HUDEP-2 (cell line): ENCODE measurements at regions not wholly inside any gene's neighbourhood (a gene's known extent, or its start where the extent isn't known, plus 50 kb on each side); places are given as distances from the start of the nearest gene placed in this dataset.
A peak's percentile ranks its signal among the peaks of the same experiment; 100 is the strongest.
"Not testable (repeated sequence)": the region's sequence is repeated elsewhere in the genome, so short reads cannot be mapped to it uniquely, and the experiment has no call there.

Experiments
- DNase-seq, 76 experiments: peaks; one replicate each; lab custom pipeline; 2025; ENCODE audit not compliant: unreplicated experiment in 76 of 76; lab: John Stamatoyannopoulos, UW

GRCh38 chr2:38454081-38454480 lies 77.0 kb upstream of the ATL2 start:
- DNase-seq, result no peak

- not testable (repeated sequence) for DNase-seq
Measured at GRCh38 chr2:38451778-38452177, 74.7 kb upstream of the ATL2 start.

DNA sequence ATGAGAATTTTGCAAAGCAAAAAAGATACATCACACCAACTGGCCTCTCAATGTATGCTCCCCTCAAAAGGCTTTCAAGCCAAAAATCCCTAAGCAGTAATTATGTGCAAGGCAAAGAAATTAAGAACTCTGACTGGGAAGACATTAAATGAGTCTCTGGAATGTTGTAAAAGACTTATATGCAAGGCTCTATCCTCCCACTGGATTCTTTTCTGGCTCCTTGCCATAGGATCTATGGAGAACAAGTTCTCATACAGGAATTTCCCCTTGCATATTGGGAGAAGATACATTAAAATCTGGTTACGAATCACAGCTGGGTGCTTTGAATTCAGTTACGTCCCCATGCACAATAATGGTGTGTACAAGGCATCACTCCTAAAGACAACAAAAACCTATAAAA lies 73.4 kb upstream of the ATL2 start:
- no peak for DNase-seq

- DNase-seq, result no peak
Measured at GRCh38 chr2:38448692-38449410, 71.8 kb upstream of the ATL2 start.

- no peak for DNase-seq
Measured at GRCh38 chr2:38446906-38447561, 70.0 kb upstream of the ATL2 start.

- no peak for DNase-seq
Measured at GRCh38 chr2:38446418-38446817, 69.3 kb upstream of the ATL2 start.

DNA sequence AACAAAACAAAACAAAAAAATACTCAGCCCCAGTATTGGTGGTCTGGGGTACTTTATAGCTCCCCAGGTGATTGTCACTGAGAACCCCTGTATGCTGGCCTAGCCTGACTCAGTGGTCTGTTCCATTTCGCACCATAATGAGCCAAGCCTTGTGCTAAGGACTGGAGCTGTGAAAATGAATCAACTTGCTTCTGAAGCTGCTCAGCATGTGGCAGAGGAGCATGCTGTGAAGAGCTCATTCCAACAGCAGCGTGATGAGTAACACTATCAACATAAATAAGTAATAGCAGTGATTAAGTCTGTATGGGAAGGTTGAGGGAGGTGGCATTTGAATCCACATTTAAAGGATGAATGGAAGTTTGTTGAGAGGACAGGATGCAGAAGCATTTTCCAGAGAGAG lies 67.2 kb upstream of the ATL2 start:
- DNase-seq, result no peak

GRCh38 chr2:38442643-38443541 lies 65.8 kb upstream of the ATL2 start:
- DNase-seq, result no peak

DNA sequence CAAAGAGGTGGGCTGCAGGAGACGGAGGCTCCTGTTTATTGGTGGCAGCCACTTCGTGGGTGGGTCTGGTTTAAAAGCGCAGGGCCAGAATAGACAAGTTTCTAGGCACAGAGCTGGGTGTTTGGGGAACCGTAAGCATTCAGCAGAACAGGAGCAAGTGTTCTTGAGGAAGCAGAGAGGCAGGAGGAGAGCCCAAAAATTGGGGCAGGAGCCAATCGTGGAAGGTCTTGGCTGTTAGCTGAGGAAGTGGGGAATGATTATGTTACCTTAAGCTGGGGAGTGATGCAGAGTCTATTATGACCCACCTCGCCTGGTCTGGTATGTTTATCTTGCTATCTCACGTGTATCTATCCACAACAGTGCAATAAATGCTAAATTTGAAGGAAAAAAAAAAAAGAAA lies 64.3 kb upstream of the ATL2 start:
- DNase-seq, result no peak

DNA sequence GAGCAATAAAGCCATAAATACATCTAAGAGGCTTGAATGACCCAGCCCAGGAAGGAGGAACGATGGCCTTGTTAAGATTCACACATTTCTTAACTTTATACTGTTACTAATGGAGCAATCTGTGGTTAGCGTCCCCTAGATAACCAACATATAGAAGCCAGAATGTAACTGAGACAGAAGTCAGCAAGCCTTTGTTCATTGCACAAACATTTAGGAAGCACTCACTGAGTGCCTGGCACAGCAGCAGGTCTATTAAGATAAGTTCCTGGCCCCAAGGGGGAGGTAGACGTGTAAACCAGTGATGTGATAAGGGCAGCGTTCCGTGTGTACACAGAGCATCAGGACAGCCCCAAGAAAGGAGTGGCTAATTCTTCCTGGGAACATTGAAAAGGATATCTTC lies 63.6 kb upstream of the ATL2 start:
- peak in 61 of 76 experiments; percentile 4 to 72 (median 33) for DNase-seq

DNA sequence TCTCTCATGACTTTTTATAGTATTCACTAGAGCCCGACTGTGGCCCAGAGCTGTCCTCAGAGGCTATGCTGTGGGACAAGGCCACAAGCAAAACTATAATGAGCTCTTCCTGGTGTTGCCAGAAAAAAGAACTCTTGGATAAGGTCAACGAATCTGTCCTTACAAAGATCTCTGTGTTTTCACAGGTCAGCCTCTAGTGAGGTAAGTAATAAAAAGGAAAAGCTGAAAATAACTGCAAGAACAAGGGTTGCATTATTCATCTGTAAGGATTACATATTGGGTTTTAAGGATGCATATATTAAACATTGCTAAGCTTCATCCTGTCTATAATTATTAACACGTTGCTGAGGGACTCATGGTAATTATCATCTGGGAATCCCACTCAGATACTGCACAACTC lies 62.8 kb upstream of the ATL2 start:
- DNase-seq, result no peak

DNA sequence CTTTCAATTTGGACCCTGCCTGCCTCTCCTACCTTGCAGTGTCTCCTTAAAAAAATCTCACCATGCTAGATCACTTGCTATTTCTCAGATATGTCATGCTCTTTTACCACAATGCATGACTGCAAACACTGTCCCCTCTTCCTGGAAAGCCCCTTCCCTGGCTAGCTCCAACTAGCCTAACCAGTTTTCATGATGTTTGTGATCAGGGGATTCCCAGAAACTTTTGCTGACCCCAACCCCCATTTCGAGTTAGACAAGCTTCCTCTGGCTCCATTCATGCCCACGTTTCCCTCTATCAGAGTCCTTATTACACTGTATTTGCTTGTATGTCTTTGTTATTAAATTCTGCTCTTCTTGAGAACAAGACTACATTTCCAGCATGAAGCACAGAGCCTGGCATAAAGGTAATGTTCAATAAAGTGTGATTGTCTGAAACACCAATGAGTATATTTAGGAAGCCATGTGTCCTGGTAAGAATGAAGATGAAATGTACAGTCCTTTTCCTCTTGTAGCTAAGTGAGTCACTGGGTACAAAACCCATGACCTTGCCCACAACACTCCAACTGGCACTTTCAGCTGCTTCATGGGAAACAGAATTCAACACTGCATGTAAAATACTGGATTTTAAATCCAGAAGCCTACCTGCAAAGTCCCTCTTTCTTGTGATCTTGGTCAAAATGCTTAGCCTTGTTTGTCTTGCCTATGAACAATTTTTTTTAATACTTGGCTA lies 62.0 kb upstream of the ATL2 start:
- DNase-seq, result no peak

GRCh38 chr2:38438133-38438882 lies 61.2 kb upstream of the ATL2 start:
- no peak for DNase-seq

DNA sequence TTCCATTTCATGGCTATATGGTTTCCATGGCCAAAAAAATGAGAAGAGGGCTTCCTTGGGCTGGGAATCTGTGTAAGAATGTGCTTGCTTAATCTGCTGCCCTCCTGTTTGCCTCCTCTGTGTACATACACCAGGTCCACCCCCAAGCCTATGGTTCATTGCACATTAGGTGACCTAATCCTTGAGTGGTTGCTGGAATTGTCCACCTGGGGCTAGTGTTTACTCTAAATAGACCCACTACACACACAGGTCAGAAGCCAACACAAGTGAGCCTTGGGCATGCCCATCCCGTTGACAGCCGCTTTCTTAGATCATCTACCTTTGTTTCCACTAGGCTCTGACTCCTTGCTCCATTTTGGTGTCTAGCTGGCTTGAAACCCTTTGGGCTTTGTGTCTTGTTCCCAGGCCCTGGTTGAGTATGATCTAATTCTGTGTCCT lies 59.2 kb upstream of the ATL2 start:
- no peak for DNase-seq

GRCh38 chr2:38435775-38436174 lies 58.7 kb upstream of the ATL2 start:
- no peak for DNase-seq

DNA sequence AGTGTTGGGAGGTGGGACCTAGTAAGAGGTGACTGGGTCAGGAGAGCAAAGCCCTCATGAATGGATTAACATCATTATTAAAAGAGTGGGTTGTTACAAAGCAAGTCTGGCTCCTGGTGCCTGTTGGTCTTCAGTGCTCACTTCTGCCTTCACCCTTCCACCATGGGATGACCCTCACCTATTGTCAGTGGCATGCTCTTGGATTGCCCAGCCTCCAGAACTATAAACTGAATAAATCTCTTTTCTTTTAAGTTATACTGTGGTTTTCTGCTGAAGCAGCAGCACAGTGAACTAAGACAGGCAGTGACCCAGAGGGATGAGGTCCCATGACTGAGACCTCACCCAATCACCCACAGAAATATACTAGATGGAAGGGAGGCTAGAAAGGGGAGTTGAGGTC lies 57.5 kb upstream of the ATL2 start:
- DNase-seq, result no peak

- DNase-seq, result no peak
Measured at GRCh38 chr2:38433607-38433975, 56.5 kb upstream of the ATL2 start.

DNA sequence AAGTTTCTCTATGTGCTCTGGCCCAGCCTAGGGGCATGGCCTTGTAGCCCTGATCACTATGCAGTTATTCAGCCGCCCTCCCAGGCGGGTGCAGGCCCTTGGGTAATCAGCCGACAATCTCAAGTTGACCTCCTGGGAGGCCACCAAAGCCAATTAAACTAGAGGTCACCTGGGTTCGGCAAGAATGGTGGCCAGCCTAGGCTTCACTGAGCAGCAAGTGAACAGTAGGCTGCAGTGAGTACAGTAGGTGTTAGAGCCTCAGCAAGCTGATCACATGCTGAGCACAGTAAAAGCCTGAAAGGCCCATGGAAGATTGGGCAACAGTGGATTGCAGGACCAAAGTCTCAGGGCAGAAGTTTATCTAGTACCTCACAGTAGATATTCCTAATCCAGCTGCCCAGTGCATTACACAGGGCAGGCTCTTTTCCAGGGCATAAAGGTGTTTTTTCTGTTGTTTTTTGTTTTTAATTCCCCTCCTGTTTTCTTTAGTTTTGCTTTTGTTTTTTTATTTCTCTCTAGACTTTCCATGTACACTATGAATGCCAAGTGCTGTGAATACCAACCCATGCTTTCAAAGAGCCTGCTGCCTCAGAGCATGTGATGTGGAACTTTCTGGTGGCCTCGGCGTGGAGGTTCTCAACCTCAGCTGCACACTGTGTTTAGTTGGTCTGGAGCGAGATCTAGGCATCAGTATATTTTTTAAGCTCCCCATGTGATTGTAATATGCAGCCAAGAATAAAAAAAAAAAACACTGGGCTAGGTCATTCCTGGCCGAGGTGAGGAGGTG lies 55.9 kb upstream of the ATL2 start:
- DNase-seq, result no peak

- DNase-seq, result no peak
Measured at GRCh38 chr2:38430597-38431207, 53.6 kb upstream of the ATL2 start.
